HEK293T (cell line): ENCODE measurements at regions not wholly inside any gene's neighbourhood (a gene's known extent, or its start where the extent isn't known, plus 50 kb on each side); places are given as distances from the start of the nearest gene placed in this dataset.

Experiments
- HDGF ChIP-seq: fragments of 450-650 bp; IDR thresholded peaks from 2 replicates; pipeline ENCODE4 v1.6.1; 2017; ENCODE audit warnings: antibody characterized with exemption, borderline replicate concordance
- SUZ12 ChIP-seq: fragments of 450-650 bp; IDR thresholded peaks from 2 replicates; pipeline ENCODE4 v1.6.1; 2016; ENCODE audit warnings: mild to moderate bottlenecking

DNA sequence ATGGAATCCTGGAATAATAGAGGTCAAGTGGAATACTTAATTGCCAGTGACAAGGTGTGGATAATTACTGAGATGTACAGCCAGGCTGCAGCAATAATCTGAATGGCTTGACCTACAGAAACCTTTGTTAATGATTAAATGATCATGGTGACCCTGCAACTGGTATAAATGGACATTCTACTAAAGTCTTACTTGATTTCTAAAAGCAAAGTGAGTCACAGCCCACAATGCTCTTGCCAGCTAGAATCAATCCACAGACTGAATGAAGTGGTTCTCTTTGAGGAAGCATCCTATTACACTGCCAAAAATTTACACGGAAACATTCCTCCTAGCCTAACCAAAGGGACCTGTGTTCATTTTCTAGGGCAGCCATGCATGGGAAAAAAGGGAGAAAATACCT lies 518.5 kb downstream of the SOX5 start:
- no peak for TF ChIP-seq HDGF
- no peak for TF ChIP-seq SUZ12
